PC-3 (cell line): ENCODE measurements at regions not wholly inside any gene's neighbourhood (a gene's known extent, or its start where the extent isn't known, plus 50 kb on each side); places are given as distances from the start of the nearest gene placed in this dataset.

Source experiments
- EZH2 ChIP-seq: fragments of 300-600 bp; sonication (generic); IDR thresholded peaks from one replicate; pipeline ENCODE4 v1.6.1; 2017; ENCODE audit warnings: antibody characterized with exemption, mild to moderate bottlenecking, low read length; ENCODE audit not compliant: unreplicated experiment
- TF ChIP-seq, protein P1 (sequence below): fragments of 300-600 bp; sonication (generic); conservative IDR thresholded peaks from 2 replicates; pipeline ENCODE4 v1.5.1; 2017; ENCODE audit warnings: antibody characterized with exemption, low read depth, mild to moderate bottlenecking, low read length

DNA sequence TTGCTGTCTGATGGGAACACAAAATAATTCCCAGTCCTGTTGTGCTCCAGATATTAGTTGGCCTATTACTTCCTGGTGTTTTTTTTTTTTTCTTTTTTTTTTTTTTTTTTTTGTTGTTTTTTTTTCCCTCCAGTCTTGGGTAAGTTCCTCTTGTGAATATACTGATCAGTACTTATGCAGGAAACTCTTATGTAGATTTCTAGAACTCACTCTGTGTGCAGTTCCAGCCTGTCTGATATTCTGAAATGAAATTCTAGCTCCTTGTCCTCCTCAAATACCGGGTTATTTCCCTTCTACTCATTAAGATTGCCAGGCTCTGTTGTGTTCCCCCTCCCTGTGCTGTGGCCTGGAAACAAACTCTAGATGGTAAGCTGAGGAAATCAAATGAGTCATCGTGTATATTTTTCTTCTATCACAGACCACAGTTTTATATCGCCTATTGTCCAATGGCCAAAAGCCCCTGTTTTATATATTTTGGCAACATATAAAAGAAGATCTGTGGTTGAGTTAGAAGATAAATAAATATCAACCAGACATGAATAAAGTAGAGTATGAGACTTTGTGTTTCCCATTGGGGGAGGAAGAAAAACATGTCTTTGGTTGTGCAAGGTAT is 124.3 kb upstream of the UGT8 start:
- TF ChIP-seq EZH2, result no peak
- TF ChIP-seq, protein P1, sequence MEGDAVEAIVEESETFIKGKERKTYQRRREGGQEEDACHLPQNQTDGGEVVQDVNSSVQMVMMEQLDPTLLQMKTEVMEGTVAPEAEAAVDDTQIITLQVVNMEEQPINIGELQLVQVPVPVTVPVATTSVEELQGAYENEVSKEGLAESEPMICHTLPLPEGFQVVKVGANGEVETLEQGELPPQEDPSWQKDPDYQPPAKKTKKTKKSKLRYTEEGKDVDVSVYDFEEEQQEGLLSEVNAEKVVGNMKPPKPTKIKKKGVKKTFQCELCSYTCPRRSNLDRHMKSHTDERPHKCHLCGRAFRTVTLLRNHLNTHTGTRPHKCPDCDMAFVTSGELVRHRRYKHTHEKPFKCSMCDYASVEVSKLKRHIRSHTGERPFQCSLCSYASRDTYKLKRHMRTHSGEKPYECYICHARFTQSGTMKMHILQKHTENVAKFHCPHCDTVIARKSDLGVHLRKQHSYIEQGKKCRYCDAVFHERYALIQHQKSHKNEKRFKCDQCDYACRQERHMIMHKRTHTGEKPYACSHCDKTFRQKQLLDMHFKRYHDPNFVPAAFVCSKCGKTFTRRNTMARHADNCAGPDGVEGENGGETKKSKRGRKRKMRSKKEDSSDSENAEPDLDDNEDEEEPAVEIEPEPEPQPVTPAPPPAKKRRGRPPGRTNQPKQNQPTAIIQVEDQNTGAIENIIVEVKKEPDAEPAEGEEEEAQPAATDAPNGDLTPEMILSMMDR, result no peak
